GM18498 (cell line): ENCODE measurements at regions not wholly inside any gene's neighbourhood (a gene's known extent, or its start where the extent isn't known, plus 50 kb on each side); places are given as distances from the start of the nearest gene placed in this dataset.
"Not testable (repeated sequence)": the region's sequence is repeated elsewhere in the genome, so short reads cannot be mapped to it uniquely, and the experiment has no call there.

Source experiments
- ATAC-seq: cut with Tn5 transposase; IDR thresholded peaks from one replicate; pipeline ENCODE4 v1.9.1; 2021; ENCODE audit warnings: mild to moderate bottlenecking, moderate library complexity; ENCODE audit not compliant: unreplicated experiment

- no peak for ATAC-seq
Measured at GRCh38 chr13:79936368-79937136, 404.4 kb downstream of the SPRY2 start.

- ATAC-seq = no peak
Measured at GRCh38 chr13:79935121-79935520, 405.8 kb downstream of the SPRY2 start.

- ATAC-seq = no peak
Measured at GRCh38 chr13:79933389-79933788, 407.5 kb downstream of the SPRY2 start.

- no peak for ATAC-seq
Measured at GRCh38 chr13:79932556-79932955, 408.4 kb downstream of the SPRY2 start.

GRCh38 chr13:79923973-79924556 lies 416.9 kb downstream of the SPRY2 start:
- not testable (repeated sequence) for ATAC-seq

- ATAC-seq = no peak
Measured at GRCh38 chr13:79919091-79919490, 421.8 kb downstream of the SPRY2 start.

GRCh38 chr13:79918620-79919019 lies 422.3 kb downstream of the SPRY2 start:
- ATAC-seq = no peak

GRCh38 chr13:79917628-79918027 lies 423.3 kb downstream of the SPRY2 start:
- ATAC-seq = no peak

- no peak for ATAC-seq
Measured at GRCh38 chr13:79915114-79915811, 425.7 kb downstream of the SPRY2 start.

- ATAC-seq = no peak
Measured at GRCh38 chr13:79913141-79913827, 427.6 kb downstream of the SPRY2 start.

GRCh38 chr13:79912403-79912802 lies 428.5 kb downstream of the SPRY2 start:
- ATAC-seq = no peak

GRCh38 chr13:79910875-79911540 lies 429.9 kb downstream of the SPRY2 start:
- no peak for ATAC-seq

- no peak for ATAC-seq
Measured at GRCh38 chr13:79909644-79910043, 428.7 kb downstream of the NDFIP2 start.

- ATAC-seq = no peak
Measured at GRCh38 chr13:79908381-79908780, 427.4 kb downstream of the NDFIP2 start.

GRCh38 chr13:79907527-79907926 lies 426.6 kb downstream of the NDFIP2 start:
- no peak for ATAC-seq

GRCh38 chr13:79906345-79906744 lies 425.4 kb downstream of the NDFIP2 start:
- ATAC-seq = no peak

- ATAC-seq = no peak
Measured at GRCh38 chr13:79905018-79905417, 424.1 kb downstream of the NDFIP2 start.

GRCh38 chr13:79904581-79904980 lies 423.6 kb downstream of the NDFIP2 start:
- no peak for ATAC-seq

GRCh38 chr13:79901336-79901735 lies 420.4 kb downstream of the NDFIP2 start:
- ATAC-seq = no peak

- ATAC-seq = no peak
Measured at GRCh38 chr13:79900356-79900755, 419.4 kb downstream of the NDFIP2 start.

GRCh38 chr13:79898996-79899395 lies 418.0 kb downstream of the NDFIP2 start:
- no peak for ATAC-seq
